CD14-positive monocyte (primary cell): ENCODE measurements at regions not wholly inside any gene's neighbourhood (a gene's known extent, or its start where the extent isn't known, plus 50 kb on each side); places are given as distances from the start of the nearest gene placed in this dataset.

Source experiments
- DNase-seq, 3 donors: peaks; one replicate each; pipeline ENCODE4 v3.0.0-alpha.2; 2011 to 2022
- H2AFZ ChIP-seq: 2 replicates; pipeline ENCODE4 v1.6.0; 2012; ENCODE audit warnings: mild to moderate bottlenecking, low read depth, low read length, inconsistent platforms; ENCODE audit not compliant: insufficient read depth, poor library complexity, severe bottlenecking
- H3K27ac ChIP-seq, 2 donors: 1 replicate in 1 of 2; 2 replicates in 1 of 2; pipeline ENCODE4 v1.5.1; 2012 to 2013; ENCODE audit warnings: low read length in 2 of 2, control low read depth in 1 of 2, inconsistent platforms in 1 of 2, low read depth in 1 of 2, mild to moderate bottlenecking in 1 of 2
- H3K27me3 ChIP-seq, 2 donors: one replicate each; pipeline versions ENCODE4 v1.6.0 to v1.6.1; 2011 to 2013; ENCODE audit warnings: low read length in 2 of 2; ENCODE audit not compliant: control insufficient read depth in 2 of 2, insufficient read depth in 2 of 2
- H3K36me3 ChIP-seq, 2 donors: replicated peaks in 1 of 2; 1 replicate in 1 of 2; 2 replicates in 1 of 2; pipeline versions ENCODE4 v1.5.1 to v1.6.1; 2012 to 2013; ENCODE audit warnings: low read length in 2 of 2, control low read depth in 1 of 2, inconsistent platforms in 1 of 2, mild to moderate bottlenecking in 1 of 2; ENCODE audit not compliant: insufficient read depth in 2 of 2, control insufficient read depth in 1 of 2
- H3K4me1 ChIP-seq, 2 donors: 1 replicate in 1 of 2; 2 replicates in 1 of 2; pipeline versions ENCODE4 v1.5.1 to v1.6.1; 2012 to 2013; ENCODE audit warnings: low read length in 2 of 2, control low read depth in 1 of 2, inconsistent platforms in 1 of 2, mild to moderate bottlenecking in 1 of 2, moderate library complexity in 1 of 2; ENCODE audit not compliant: insufficient read depth in 2 of 2, control insufficient read depth in 1 of 2
- H3K4me2 ChIP-seq: replicated peaks from 2 replicates; pipeline ENCODE3; 2012; ENCODE audit warnings: low read length, moderate library complexity, mild to moderate bottlenecking; ENCODE audit not compliant: poor library complexity, severe bottlenecking; ENCODE audit errors: extremely low read depth
- H3K4me3 ChIP-seq, 3 experiments: fragments of 200-600 bp in 1 of 3; sonication (generic) in 1 of 3; replicated peaks in 1 of 3; 1 replicate in 2 of 3; 2 replicates in 1 of 3; pipeline ENCODE4 v1.5.1; 2011 to 2013; ENCODE audit warnings: low read length in 3 of 3, mild to moderate bottlenecking in 3 of 3, control low read depth in 2 of 3, low read depth in 2 of 3, inconsistent platforms in 1 of 3, moderate library complexity in 1 of 3
- H3K79me2 ChIP-seq: 2 replicates; pipeline ENCODE4 v1.6.0; 2012; ENCODE audit warnings: mild to moderate bottlenecking, control low read depth, inconsistent platforms, low read length, moderate library complexity; ENCODE audit not compliant: insufficient read depth
- H3K9ac ChIP-seq: 2 replicates; pipeline ENCODE4 v1.6.0; 2017; ENCODE audit warnings: low read length, mild to moderate bottlenecking; ENCODE audit not compliant: insufficient read depth, poor library complexity, severe bottlenecking
- H3K9me3 ChIP-seq, 2 donors: replicated peaks in 1 of 2; 1 replicate in 1 of 2; 2 replicates in 1 of 2; pipeline versions ENCODE4 v1.5.1 to v1.6.1; 2012 to 2013; ENCODE audit warnings: low read length in 2 of 2, control low read depth in 1 of 2; ENCODE audit not compliant: control insufficient read depth in 1 of 2, insufficient read depth in 1 of 2
- H4K20me1 ChIP-seq: 2 replicates; pipeline ENCODE4 v1.6.0; 2012; ENCODE audit warnings: mild to moderate bottlenecking, low read length, control low read depth, moderate library complexity; ENCODE audit not compliant: insufficient read depth
- H3K27ac Mint-ChIP-seq, 7 donors: one replicate each; pipeline ENCODE4 v1.8.0; 2020; ENCODE audit warnings: mild to moderate bottlenecking in 7 of 7, mixed read lengths in 7 of 7, moderate library complexity in 6 of 7, inconsistent platforms in 2 of 7
- H3K27me3 Mint-ChIP-seq, 3 donors: one replicate each; pipeline ENCODE4 v1.8.0; 2021 to 2022; ENCODE audit warnings: low read depth in 3 of 3, mild to moderate bottlenecking in 3 of 3, mixed read lengths in 3 of 3, moderate library complexity in 3 of 3, inconsistent platforms in 1 of 3
- H3K36me3 Mint-ChIP-seq, 2 donors: one replicate each; pipeline ENCODE4 v1.8.0; 2020; ENCODE audit warnings: mixed read lengths in 2 of 2, inconsistent platforms in 1 of 2, mild to moderate bottlenecking in 1 of 2
- H3K4me1 Mint-ChIP-seq: one replicate; pipeline ENCODE4 v1.8.0; 2020; ENCODE audit warnings: mild to moderate bottlenecking, mixed read lengths
- H3K4me3 Mint-ChIP-seq, 2 donors: one replicate each; pipeline ENCODE4 v1.8.0; 2020; ENCODE audit warnings: mild to moderate bottlenecking in 2 of 2, mixed read lengths in 2 of 2, moderate library complexity in 1 of 2
- H3K9me3 Mint-ChIP-seq, 7 donors: one replicate each; pipeline ENCODE4 v1.8.0; 2020 to 2022; ENCODE audit warnings: mixed read lengths in 7 of 7, mild to moderate bottlenecking in 6 of 7, moderate library complexity in 6 of 7, inconsistent platforms in 2 of 7
- WGBS: methylation state at CpG from one replicate; pipeline ENCODE4 v1.1.5; 2013; ENCODE audit warnings: missing lambda C conversion rate; ENCODE audit not compliant: insufficient coverage; 5-methylcytosine and 5-hydroxymethylcytosine counted together
- intact Hi-C, 2 donors: fragments of 100-400 bp; cut with micrococcal nuclease; formaldehyde crosslinking; loops; one replicate each; pipeline versions ENCODE4 v1.15.0 to v1.15.1; 2023
- TF ChIP-seq, protein P1 (sequence below): fragments of 200-600 bp; IDR thresholded peaks from one replicate; pipeline ENCODE4 v1.8.0; 2022; ENCODE audit warnings: antibody characterized with exemption, mild to moderate bottlenecking

DNA sequence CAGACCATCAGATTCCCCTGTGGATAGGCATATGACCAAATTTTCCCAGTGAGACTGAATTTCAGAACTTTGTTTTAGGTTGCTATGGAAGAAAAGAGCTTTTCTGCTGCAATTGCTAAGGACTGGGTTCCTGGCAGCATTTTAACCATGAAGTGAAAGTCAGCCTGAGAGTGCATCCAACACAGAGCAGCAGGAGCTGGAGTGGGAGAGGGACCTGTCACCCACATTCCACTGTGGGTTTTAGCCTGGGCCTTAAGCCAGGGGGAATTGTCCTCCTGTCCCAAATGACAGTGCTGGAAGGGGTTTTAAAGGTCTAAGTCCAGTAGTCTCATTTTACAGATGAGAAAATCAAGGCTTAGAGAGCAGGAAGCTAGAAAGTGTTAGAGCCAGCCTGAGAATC, 203.5 kb upstream of the N4BP1 start:
- peaks cover 5 to 14% (median 9%) of the 10 kb centered on the region in 7 donors for H3K9me3 Mint-ChIP-seq
- Histone ChIP-seq H3K79me2 (no peaks in the 10 kb centered on the region), H3K27me3 (peaks cover 29 to 39% of the 10 kb centered on the region in 2 donors), H3K4me3 (no peak overlapping the region), H4K20me1 (no peaks in the 10 kb centered on the region), H3K4me1 (no peaks in the 10 kb centered on the region), H3K36me3 (no peaks in the 10 kb centered on the region), H3K9me3 (peaks cover 0 to 9% of the 10 kb centered on the region in 2 donors), H3K4me2 (no peak overlapping the region), H3K27ac (no peak overlapping the region), H3K9ac (no peak overlapping the region), H2AFZ (no peak overlapping the region)
- H3K36me3 Mint-ChIP-seq = no peaks in the 10 kb centered on the region
- no peak for DNase-seq
- H3K4me1 Mint-ChIP-seq = no peaks in the 10 kb centered on the region
- H3K27ac Mint-ChIP-seq = no peak overlapping the region
- peaks cover 33 to 43% (median 37%) of the 10 kb centered on the region in 3 donors for H3K27me3 Mint-ChIP-seq
- H3K4me3 Mint-ChIP-seq = peak overlapping the region in 1 of 2 donors; percentile 13
- TF ChIP-seq, protein P1, sequence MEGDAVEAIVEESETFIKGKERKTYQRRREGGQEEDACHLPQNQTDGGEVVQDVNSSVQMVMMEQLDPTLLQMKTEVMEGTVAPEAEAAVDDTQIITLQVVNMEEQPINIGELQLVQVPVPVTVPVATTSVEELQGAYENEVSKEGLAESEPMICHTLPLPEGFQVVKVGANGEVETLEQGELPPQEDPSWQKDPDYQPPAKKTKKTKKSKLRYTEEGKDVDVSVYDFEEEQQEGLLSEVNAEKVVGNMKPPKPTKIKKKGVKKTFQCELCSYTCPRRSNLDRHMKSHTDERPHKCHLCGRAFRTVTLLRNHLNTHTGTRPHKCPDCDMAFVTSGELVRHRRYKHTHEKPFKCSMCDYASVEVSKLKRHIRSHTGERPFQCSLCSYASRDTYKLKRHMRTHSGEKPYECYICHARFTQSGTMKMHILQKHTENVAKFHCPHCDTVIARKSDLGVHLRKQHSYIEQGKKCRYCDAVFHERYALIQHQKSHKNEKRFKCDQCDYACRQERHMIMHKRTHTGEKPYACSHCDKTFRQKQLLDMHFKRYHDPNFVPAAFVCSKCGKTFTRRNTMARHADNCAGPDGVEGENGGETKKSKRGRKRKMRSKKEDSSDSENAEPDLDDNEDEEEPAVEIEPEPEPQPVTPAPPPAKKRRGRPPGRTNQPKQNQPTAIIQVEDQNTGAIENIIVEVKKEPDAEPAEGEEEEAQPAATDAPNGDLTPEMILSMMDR = no peak
- intact Hi-C loops = no loop called here

DNA sequence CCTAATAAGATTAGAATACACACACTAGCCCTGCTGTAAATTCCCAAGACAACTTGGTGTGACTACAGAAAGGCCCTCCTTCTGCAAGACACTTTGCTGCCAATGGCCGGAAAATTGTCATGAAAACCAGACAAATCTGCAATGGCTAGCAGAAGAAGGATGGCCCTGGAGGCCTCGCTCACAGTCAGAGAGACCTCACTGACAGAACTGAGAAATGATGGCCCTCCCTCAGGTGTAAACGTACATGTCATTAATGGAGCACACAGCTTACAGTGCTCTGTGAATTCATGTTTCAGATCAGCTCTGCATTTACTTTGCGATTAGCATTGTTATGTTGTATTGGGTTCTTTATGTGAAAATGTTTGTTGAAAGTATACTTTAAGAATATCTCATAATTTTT, 202.9 kb upstream of the N4BP1 start:
- no peaks in the 10 kb centered on the region for H3K4me1 ChIP-seq
- no peaks in the 10 kb centered on the region for H4K20me1 ChIP-seq
- no peak for DNase-seq
- Mint-ChIP-seq H3K4me1 (no peaks in the 10 kb centered on the region), H3K27me3 (peaks cover 33 to 46% (median 37%) of the 10 kb centered on the region in 3 donors), H3K4me3 (peak overlapping the region in 1 of 2 donors; percentile 81), H3K36me3 (no peaks in the 10 kb centered on the region), H3K9me3 (peaks cover 5 to 14% (median 9%) of the 10 kb centered on the region in 7 donors), H3K27ac (no peak overlapping the region)
- H3K9me3 ChIP-seq = peaks cover 0 to 9% of the 10 kb centered on the region in 2 donors
- H3K36me3 ChIP-seq = no peaks in the 10 kb centered on the region
- no peaks in the 10 kb centered on the region for H3K79me2 ChIP-seq
- TF ChIP-seq, protein P1 = no peak
- H3K9ac ChIP-seq = no peak overlapping the region
- intact Hi-C loops = no loop called here
- no peak overlapping the region for H3K4me3 ChIP-seq
- WGBS = 100% methylated on average over 3 of the region's 4 CpGs
- H3K27ac ChIP-seq = no peak overlapping the region
- peaks cover 29 to 42% of the 10 kb centered on the region in 2 donors for H3K27me3 ChIP-seq
- no peak overlapping the region for H2AFZ ChIP-seq
- no peak overlapping the region for H3K4me2 ChIP-seq
